OCI-LY3 (cell line): ENCODE measurements at regions not wholly inside any gene's neighbourhood (a gene's known extent, or its start where the extent isn't known, plus 50 kb on each side); places are given as distances from the start of the nearest gene placed in this dataset.

ENCODE experiments used
- H2AFZ ChIP-seq: fragments of 200-600, 300-600 bp; shearing (Covaris generic); 2 replicates; pipeline ENCODE4 v1.6.0; 2014; ENCODE audit warnings: antibody characterized with exemption, low read depth, low read length
- H3K27ac ChIP-seq: fragments of 200-600, 300-600 bp; sonication (generic); 2 replicates; pipeline ENCODE4 v1.5.1; 2014; ENCODE audit warnings: mild to moderate bottlenecking, low read length, moderate library complexity, mixed read lengths
- H3K27me3 ChIP-seq: fragments of 200-600, 300-600 bp; sonication (generic); 2 replicates; pipeline ENCODE4 v1.6.1; 2014; ENCODE audit warnings: low read depth, low read length, mixed read lengths
- H3K36me3 ChIP-seq: fragments of 200-600, 300-600 bp; sonication (generic); replicated peaks from 2 replicates; pipeline ENCODE3; 2014; ENCODE audit warnings: low read depth, low read length, mixed read lengths
- H3K4me1 ChIP-seq: fragments of 300-600, 200-600 bp; sonication (generic); 2 replicates; pipeline ENCODE4 v1.6.1; 2014; ENCODE audit warnings: low read length, mixed read lengths
- H3K4me2 ChIP-seq: fragments of 200-600, 300-600 bp; sonication (generic); 2 replicates; pipeline ENCODE4 v1.6.1; 2014; ENCODE audit warnings: low read length, mixed read lengths
- H3K4me3 ChIP-seq: fragments of 300-600, 200-600 bp; sonication (generic); 2 replicates; pipeline ENCODE4 v1.5.1; 2014; ENCODE audit warnings: antibody characterized with exemption, mild to moderate bottlenecking, low read length, moderate library complexity
- H3K79me2 ChIP-seq: fragments of 300-600, 200-600 bp; shearing (Covaris generic); 2 replicates; pipeline ENCODE4 v1.6.1; 2014; ENCODE audit warnings: mild to moderate bottlenecking, low read length, mixed read lengths
- H3K9ac ChIP-seq: fragments of 300-600, 200-600 bp; shearing (Covaris generic); 2 replicates; pipeline ENCODE4 v1.6.0; 2014; ENCODE audit warnings: mild to moderate bottlenecking, low read length, moderate library complexity
- H3K9me3 ChIP-seq: fragments of 200-600, 300-600 bp; shearing (Covaris generic); 2 replicates; pipeline ENCODE4 v1.6.1; 2014; ENCODE audit warnings: low read length, mixed read lengths; ENCODE audit not compliant: insufficient read depth
- H4K20me1 ChIP-seq: fragments of 200-600, 300-600 bp; sonication (generic); 2 replicates; pipeline ENCODE4 v1.6.1; 2016; ENCODE audit warnings: low read length, mixed read lengths; ENCODE audit not compliant: insufficient read depth
- EZH2phosphoT487 ChIP-seq: fragments of 200-600 bp; shearing (Covaris generic); IDR thresholded peaks from 2 replicates; pipeline ENCODE4 v1.6.1; 2018; ENCODE audit warnings: antibody characterized with exemption, mixed run types, low read depth
- TF ChIP-seq, protein P1 (sequence below): fragments of 200-600, 300-600 bp; sonication (generic); IDR thresholded peaks from 2 replicates; pipeline ENCODE4 v1.5.1; 2014; ENCODE audit warnings: antibody characterized with exemption, low read length, low read depth

DNA sequence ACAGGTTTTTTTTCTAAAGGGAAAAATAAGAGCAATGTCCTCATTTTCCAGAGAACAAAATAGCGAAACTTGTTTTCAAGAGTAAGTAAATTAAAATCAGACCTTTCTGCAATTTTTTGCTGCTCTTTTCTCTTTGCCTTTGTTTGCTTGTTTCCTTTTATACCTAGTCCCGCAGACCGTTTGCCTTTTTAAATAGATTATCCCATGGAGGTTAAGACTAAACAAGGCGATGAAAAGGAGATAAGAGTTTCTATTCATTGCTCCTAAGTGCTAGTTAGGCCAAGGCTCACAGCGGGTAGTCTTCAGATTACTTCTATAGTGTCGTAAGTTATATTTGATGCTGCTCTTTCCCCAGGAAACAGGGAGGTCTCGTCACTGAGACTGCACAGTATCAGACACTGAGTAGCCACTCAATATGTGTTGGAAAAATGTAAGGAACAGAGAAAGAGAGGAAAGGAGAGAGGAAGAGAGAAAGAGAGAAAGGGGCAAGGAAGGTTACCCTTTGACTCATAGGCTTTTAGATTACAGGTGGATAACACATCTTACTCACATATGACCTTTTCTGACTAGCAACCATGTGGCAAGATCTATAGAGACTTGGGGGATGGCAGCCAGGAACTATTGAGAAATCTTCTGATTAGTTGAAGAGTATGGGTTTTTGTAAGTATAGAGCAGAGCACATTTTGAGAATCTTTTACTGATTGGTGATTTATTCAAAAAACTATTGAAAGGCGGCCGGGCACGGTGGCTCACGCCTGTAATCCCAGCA is 107.5 kb upstream of the PARP11 start:
- Histone ChIP-seq H3K4me1 (peaks cover 8% of the 10 kb centered on the region), H3K4me3 (no peak overlapping the region), H3K27me3 (0 out of 2 replicates have a peak, but pooled peaks cover 3% of the 10 kb centered on the region), H3K79me2 (no peaks in the 10 kb centered on the region), H3K27ac (no peak overlapping the region), H3K36me3 (no peaks in the 10 kb centered on the region), H4K20me1 (no peaks in the 10 kb centered on the region), H3K4me2 (no peak overlapping the region), H3K9ac (no peak overlapping the region), H2AFZ (no peak overlapping the region), H3K9me3 (0 out of 2 replicates have a peak, but pooled peaks cover 3% of the 10 kb centered on the region)
- TF ChIP-seq, protein P1, sequence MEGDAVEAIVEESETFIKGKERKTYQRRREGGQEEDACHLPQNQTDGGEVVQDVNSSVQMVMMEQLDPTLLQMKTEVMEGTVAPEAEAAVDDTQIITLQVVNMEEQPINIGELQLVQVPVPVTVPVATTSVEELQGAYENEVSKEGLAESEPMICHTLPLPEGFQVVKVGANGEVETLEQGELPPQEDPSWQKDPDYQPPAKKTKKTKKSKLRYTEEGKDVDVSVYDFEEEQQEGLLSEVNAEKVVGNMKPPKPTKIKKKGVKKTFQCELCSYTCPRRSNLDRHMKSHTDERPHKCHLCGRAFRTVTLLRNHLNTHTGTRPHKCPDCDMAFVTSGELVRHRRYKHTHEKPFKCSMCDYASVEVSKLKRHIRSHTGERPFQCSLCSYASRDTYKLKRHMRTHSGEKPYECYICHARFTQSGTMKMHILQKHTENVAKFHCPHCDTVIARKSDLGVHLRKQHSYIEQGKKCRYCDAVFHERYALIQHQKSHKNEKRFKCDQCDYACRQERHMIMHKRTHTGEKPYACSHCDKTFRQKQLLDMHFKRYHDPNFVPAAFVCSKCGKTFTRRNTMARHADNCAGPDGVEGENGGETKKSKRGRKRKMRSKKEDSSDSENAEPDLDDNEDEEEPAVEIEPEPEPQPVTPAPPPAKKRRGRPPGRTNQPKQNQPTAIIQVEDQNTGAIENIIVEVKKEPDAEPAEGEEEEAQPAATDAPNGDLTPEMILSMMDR: no peak
- TF ChIP-seq EZH2phosphoT487: no peak

DNA sequence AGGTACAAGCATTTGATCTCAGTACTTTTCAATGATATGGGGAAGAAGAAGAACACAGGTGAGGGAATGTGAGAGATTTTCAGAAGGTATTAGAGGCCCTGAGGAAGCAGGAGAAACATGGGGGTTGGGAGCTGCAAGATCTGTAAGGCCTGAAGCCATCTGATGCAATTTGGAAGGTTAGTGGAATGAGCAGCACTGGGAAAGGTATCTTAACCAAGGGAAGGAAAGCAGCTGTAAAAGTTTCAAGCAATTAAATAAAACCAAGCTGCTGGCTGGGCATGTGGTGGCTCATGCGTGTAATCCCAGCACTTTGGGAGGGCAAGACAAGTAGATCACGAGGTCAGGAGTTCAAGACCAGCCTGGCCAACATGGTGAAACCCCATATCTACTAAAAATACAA is 104.4 kb upstream of the PARP11 start:
- Histone ChIP-seq H2AFZ (no peak overlapping the region), H3K4me1 (peaks cover 37% of the 10 kb centered on the region), H3K9ac (no peak overlapping the region), H3K27me3 (0 out of 2 replicates have a peak, but pooled peaks cover 3% of the 10 kb centered on the region), H4K20me1 (no peaks in the 10 kb centered on the region), H3K79me2 (no peaks in the 10 kb centered on the region), H3K36me3 (no peaks in the 10 kb centered on the region), H3K27ac (no peak overlapping the region), H3K9me3 (no peaks in the 10 kb centered on the region), H3K4me2 (no peak overlapping the region), H3K4me3 (no peak overlapping the region)
- TF ChIP-seq, protein P1: no peak
- TF ChIP-seq EZH2phosphoT487: no peak

DNA sequence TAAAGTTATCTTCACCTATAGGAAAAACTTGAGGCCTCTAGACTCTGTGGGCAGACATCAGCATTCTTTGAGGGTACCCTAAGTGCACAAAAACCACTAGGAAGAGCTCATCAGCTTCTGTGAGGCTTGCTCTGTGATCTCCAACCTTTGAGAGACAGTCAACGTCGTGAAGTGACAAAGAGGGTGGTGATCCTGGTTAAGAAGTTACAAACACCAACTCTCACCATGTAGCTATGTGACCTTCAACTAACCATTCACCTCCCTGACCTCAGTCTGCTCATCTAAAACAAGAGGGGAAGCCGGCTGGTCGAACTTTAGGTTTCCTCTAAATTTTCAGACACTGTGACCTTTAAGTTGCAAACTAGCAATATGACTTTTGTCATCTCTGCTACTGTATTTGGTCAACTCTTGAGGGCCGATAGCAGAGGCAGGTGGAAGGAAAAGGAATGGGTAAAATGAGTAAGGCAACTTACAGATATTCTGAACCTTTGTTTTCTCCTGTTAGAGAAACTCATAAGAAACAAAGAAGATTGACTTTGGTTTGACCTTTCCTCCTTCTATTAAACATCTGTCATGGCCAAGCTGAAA is 103.2 kb upstream of the PARP11 start:
- H2AFZ ChIP-seq: no peak overlapping the region
- H3K4me3 ChIP-seq: no peak overlapping the region
- TF ChIP-seq EZH2phosphoT487: no peak
- TF ChIP-seq, protein P1: no peak
- H3K79me2 ChIP-seq: no peaks in the 10 kb centered on the region
- no peak overlapping the region for H3K4me2 ChIP-seq
- H3K9ac ChIP-seq: no peak overlapping the region
- 0 out of 2 replicates have a peak, but pooled peaks cover 3% of the 10 kb centered on the region for H3K27me3 ChIP-seq
- peaks cover 37% of the 10 kb centered on the region for H3K4me1 ChIP-seq
- no peaks in the 10 kb centered on the region for H4K20me1 ChIP-seq
- no peaks in the 10 kb centered on the region for H3K36me3 ChIP-seq
- H3K9me3 ChIP-seq: no peaks in the 10 kb centered on the region
- no peak overlapping the region for H3K27ac ChIP-seq

DNA sequence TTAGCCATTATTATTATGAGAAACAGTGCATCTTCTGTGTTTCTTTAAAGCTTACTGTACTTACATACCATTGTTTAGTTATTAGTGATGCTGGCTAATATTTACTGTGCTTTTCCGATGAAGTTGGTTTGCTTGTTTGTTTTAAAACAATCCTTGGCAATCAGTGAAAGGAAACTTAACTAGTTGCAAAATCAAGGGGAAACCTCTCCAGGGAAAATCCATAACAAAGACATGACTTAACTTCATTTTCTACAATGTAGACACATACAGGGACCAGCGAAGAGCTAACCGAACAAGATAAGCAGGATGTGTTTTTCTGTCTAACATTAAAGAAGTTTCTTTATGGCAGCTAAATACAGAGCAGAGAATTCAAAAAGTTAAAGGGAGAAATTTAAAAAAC is 102.5 kb upstream of the PARP11 start:
- Histone ChIP-seq H3K27ac (no peak overlapping the region), H3K9me3 (no peaks in the 10 kb centered on the region), H3K4me1 (peaks cover 37% of the 10 kb centered on the region), H3K4me2 (no peak overlapping the region), H3K79me2 (no peaks in the 10 kb centered on the region), H2AFZ (no peak overlapping the region), H3K27me3 (peaks cover 5% of the 10 kb centered on the region; the same call in 1 of the 2 replicates), H4K20me1 (no peaks in the 10 kb centered on the region), H3K36me3 (no peaks in the 10 kb centered on the region), H3K4me3 (no peak overlapping the region), H3K9ac (no peak overlapping the region)
- TF ChIP-seq, protein P1: no peak
- TF ChIP-seq EZH2phosphoT487: no peak
